ENCODE measurements at regions not wholly inside any gene's neighbourhood (a gene's known extent, or its start where the extent isn't known, plus 50 kb on each side); places are given as distances from the start of the nearest gene placed in this dataset.
"Not testable (repeated sequence)": the region's sequence is repeated elsewhere in the genome, so short reads cannot be mapped to it uniquely, and the experiment has no call there.

GRCh38 chr16:55016515-55016914, 85.8 kb downstream of the IRX5 start:
- DNase-seq (ENCODE audit: low spot score), result no peak

- no peak for DNase-seq (ENCODE audit: low spot score)
Measured at GRCh38 chr16:55017321-55017720, 86.7 kb downstream of the IRX5 start.

- no peak for DNase-seq (ENCODE audit: low spot score)
Measured at GRCh38 chr16:55018881-55019280, 88.2 kb downstream of the IRX5 start.

GRCh38 chr16:55019419-55020131, 88.9 kb downstream of the IRX5 start:
- DNase-seq (ENCODE audit: low spot score), result no peak

- DNase-seq (ENCODE audit: low spot score), result no peak
Measured at GRCh38 chr16:55021595-55022475, 91.2 kb downstream of the IRX5 start.

- not testable (repeated sequence) for DNase-seq (ENCODE audit: low spot score)
Measured at GRCh38 chr16:55027260-55027659, 96.6 kb downstream of the IRX5 start.

GRCh38 chr16:55029509-55029908, 98.8 kb downstream of the IRX5 start:
- DNase-seq (ENCODE audit: low spot score), result no peak

GRCh38 chr16:55030944-55031343, 100.3 kb downstream of the IRX5 start:
- no peak for DNase-seq (ENCODE audit: low spot score)

GRCh38 chr16:55031481-55031880, 100.8 kb downstream of the IRX5 start:
- DNase-seq (ENCODE audit: low spot score), result no peak

GRCh38 chr16:55033225-55034156, 102.8 kb downstream of the IRX5 start:
- no peak for DNase-seq (ENCODE audit: low spot score)

GRCh38 chr16:55035029-55035428, 104.4 kb downstream of the IRX5 start:
- peak; percentile 25 for DNase-seq (ENCODE audit: low spot score)

- no peak for DNase-seq (ENCODE audit: low spot score)
Measured at GRCh38 chr16:55035956-55036355, 105.3 kb downstream of the IRX5 start.

GRCh38 chr16:55036371-55036821, 105.7 kb downstream of the IRX5 start:
- no peak for DNase-seq (ENCODE audit: low spot score)

- no peak for DNase-seq (ENCODE audit: low spot score)
Measured at GRCh38 chr16:55037046-55037445, 106.4 kb downstream of the IRX5 start.

- no peak for DNase-seq (ENCODE audit: low spot score)
Measured at GRCh38 chr16:55037966-55038365, 107.3 kb downstream of the IRX5 start.

- no peak for DNase-seq (ENCODE audit: low spot score)
Measured at GRCh38 chr16:55039042-55039441, 108.4 kb downstream of the IRX5 start.

GRCh38 chr16:55039511-55039910, 108.8 kb downstream of the IRX5 start:
- DNase-seq (ENCODE audit: low spot score), result no peak

- DNase-seq (ENCODE audit: low spot score), result no peak
Measured at GRCh38 chr16:55039931-55040330, 109.3 kb downstream of the IRX5 start.

GRCh38 chr16:55040366-55041086, 109.9 kb downstream of the IRX5 start:
- no peak for DNase-seq (ENCODE audit: low spot score)

- no peak for DNase-seq (ENCODE audit: low spot score)
Measured at GRCh38 chr16:55041540-55042234, 111.0 kb downstream of the IRX5 start.

Measured in HuH-7.5 (cell line).